HFFc6 (cell line): ENCODE measurements at regions not wholly inside any gene's neighbourhood (a gene's known extent, or its start where the extent isn't known, plus 50 kb on each side); places are given as distances from the start of the nearest gene placed in this dataset.
A peak's percentile ranks its signal among the peaks of the same experiment; 100 is the strongest.
"Not testable (repeated sequence)": the region's sequence is repeated elsewhere in the genome, so short reads cannot be mapped to it uniquely, and the experiment has no call there.

Experiments used
- DNase-seq: peaks from one replicate; pipeline ENCODE4 v3.0.0-alpha.2; 2018
- H3K27ac Mint-ChIP-seq: 2 replicates; pipeline ENCODE4 v1.8.0; 2020; ENCODE audit warnings: mild to moderate bottlenecking, mixed read lengths
- H3K27me3 Mint-ChIP-seq: 2 replicates; pipeline ENCODE4 v1.8.0; 2021; ENCODE audit warnings: mild to moderate bottlenecking, moderate library complexity, mixed read lengths; ENCODE audit not compliant: insufficient read depth
- H3K36me3 Mint-ChIP-seq: 2 replicates; pipeline ENCODE4 v1.8.0; 2021; ENCODE audit warnings: low read depth, mixed read lengths
- H3K4me1 Mint-ChIP-seq: 2 replicates; pipeline ENCODE4 v1.8.0; 2020; ENCODE audit warnings: low read depth, mixed read lengths
- H3K4me3 Mint-ChIP-seq: 2 replicates; pipeline ENCODE4 v1.8.0; 2020; ENCODE audit warnings: mild to moderate bottlenecking, moderate library complexity, mixed read lengths
- H3K9me3 Mint-ChIP-seq: 2 replicates; pipeline ENCODE4 v1.8.0; 2020; ENCODE audit warnings: mild to moderate bottlenecking, mixed read lengths
- TF ChIP-seq, protein P1 (sequence below): fragments of 200-600 bp; sonication (generic); IDR thresholded peaks from 2 replicates; pipeline ENCODE4 v1.5.0; 2021; ENCODE audit warnings: antibody characterized with exemption, mild to moderate bottlenecking

DNA sequence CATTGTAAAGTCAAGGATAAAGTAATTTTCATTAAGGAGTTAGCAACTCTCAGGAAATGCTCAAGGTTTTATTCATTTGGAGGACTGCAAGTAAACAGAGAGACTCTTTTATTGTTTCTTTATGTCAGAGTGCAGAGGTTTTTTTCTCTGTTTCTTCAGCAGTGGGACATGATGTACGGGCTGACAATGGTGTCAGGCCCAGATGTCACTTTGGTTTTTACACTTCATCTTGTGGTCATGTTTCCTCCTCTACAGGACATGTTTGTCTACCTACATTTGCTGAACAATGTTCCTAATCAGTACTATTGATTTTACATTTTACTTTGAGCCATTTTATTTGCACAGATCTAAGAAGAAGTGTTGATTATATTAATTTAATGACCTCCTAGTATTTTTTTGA is 72.8 kb upstream of the PARP8 start:
- no peak overlapping the region for H3K4me3 Mint-ChIP-seq
- no peak for DNase-seq
- TF ChIP-seq, protein P1, sequence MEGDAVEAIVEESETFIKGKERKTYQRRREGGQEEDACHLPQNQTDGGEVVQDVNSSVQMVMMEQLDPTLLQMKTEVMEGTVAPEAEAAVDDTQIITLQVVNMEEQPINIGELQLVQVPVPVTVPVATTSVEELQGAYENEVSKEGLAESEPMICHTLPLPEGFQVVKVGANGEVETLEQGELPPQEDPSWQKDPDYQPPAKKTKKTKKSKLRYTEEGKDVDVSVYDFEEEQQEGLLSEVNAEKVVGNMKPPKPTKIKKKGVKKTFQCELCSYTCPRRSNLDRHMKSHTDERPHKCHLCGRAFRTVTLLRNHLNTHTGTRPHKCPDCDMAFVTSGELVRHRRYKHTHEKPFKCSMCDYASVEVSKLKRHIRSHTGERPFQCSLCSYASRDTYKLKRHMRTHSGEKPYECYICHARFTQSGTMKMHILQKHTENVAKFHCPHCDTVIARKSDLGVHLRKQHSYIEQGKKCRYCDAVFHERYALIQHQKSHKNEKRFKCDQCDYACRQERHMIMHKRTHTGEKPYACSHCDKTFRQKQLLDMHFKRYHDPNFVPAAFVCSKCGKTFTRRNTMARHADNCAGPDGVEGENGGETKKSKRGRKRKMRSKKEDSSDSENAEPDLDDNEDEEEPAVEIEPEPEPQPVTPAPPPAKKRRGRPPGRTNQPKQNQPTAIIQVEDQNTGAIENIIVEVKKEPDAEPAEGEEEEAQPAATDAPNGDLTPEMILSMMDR = no peak
- H3K4me1 Mint-ChIP-seq = peaks cover 54% of the 10 kb centered on the region
- H3K27ac Mint-ChIP-seq = 0 out of 2 replicates have a peak overlapping the region, but pooled peaks have one; percentile 16
- peaks cover 3% of the 10 kb centered on the region; the same call in 1 of the 2 replicates for H3K9me3 Mint-ChIP-seq
- H3K36me3 Mint-ChIP-seq = no peaks in the 10 kb centered on the region
- peaks cover 2% of the 10 kb centered on the region for H3K27me3 Mint-ChIP-seq

DNA sequence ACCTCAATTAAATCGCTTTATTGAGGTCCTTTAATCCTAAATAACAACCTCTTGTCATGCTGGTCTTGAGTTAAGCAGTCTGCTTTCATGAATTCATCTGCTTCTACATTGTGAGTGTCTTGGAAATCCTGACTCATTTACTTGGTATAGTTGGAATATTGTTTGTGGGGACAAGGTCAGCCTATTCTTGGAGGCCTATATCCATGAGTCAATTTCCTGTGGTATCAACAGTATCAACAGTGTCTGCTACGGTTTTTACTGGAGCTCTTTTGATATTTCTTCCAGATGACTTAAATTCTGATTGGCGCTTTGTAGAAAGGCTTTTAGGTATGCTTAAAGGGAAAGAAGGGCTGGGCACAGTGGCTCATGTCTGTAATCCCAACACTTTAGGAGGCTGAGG is 71.2 kb upstream of the PARP8 start:
- H3K4me3 Mint-ChIP-seq = peak overlapping the region; percentile 2; the same call in 1 of the 2 replicates
- no peaks in the 10 kb centered on the region for H3K36me3 Mint-ChIP-seq
- peaks cover 3% of the 10 kb centered on the region; the same call in 1 of the 2 replicates for H3K9me3 Mint-ChIP-seq
- peaks cover 2% of the 10 kb centered on the region for H3K27me3 Mint-ChIP-seq
- peak; percentile 94 for DNase-seq
- peaks cover 46% of the 10 kb centered on the region for H3K4me1 Mint-ChIP-seq
- TF ChIP-seq, protein P1 = no peak
- H3K27ac Mint-ChIP-seq = peak overlapping the region; percentile 34

DNA sequence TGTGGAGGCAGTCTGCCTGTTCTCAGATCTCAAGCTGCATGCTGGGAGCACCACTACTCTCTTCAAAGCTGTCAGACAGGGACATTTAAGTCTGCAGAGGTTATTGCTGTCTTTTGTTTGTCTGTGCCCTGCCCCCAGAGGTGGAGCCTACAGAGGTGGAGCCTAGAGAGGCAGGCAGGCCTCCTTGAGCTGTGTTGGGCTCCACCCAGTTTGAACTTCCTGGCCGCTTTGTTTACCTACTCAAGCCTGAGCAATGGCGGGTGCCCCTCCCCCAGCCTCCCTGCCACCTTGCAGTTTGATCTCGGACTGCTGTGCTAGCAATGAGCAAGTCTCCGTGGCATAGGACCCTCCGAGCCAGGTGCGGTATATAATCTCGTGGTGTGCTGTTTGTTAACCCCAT is 64.9 kb upstream of the PARP8 start:
- not testable (repeated sequence) for H3K4me3 Mint-ChIP-seq, H3K36me3 Mint-ChIP-seq, H3K4me1 Mint-ChIP-seq, DNase-seq, H3K9me3 Mint-ChIP-seq, H3K27me3 Mint-ChIP-seq, H3K27ac Mint-ChIP-seq

DNA sequence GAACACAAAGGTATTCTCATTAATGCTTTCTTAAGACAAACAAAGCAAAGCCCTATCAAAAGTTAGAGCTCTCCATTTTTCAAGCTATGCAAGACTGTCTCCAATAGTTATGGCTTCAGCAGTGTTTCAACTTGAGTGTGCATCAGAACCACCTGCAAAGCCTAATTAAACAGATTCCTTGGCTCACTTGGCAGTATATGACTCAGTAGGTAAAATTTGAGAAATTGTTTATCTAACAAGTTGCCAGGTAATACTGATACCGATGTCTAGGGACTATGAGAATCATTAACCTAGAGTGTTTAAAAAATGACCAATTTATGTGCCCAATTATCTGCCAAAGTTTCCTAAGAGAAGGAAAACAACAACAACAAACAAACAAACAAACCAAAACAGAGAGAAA is 60.3 kb upstream of the PARP8 start:
- H3K27ac Mint-ChIP-seq = no peak overlapping the region
- no peak overlapping the region for H3K4me3 Mint-ChIP-seq
- H3K27me3 Mint-ChIP-seq = no peaks in the 10 kb centered on the region; the same call in 1 of the 2 replicates
- H3K36me3 Mint-ChIP-seq = peaks cover 6% of the 10 kb centered on the region; the same call in 1 of the 2 replicates
- 0 out of 2 replicates have a peak, but pooled peaks cover 3% of the 10 kb centered on the region for H3K9me3 Mint-ChIP-seq
- TF ChIP-seq, protein P1 = no peak
- H3K4me1 Mint-ChIP-seq = no peaks in the 10 kb centered on the region
- no peak for DNase-seq

DNA sequence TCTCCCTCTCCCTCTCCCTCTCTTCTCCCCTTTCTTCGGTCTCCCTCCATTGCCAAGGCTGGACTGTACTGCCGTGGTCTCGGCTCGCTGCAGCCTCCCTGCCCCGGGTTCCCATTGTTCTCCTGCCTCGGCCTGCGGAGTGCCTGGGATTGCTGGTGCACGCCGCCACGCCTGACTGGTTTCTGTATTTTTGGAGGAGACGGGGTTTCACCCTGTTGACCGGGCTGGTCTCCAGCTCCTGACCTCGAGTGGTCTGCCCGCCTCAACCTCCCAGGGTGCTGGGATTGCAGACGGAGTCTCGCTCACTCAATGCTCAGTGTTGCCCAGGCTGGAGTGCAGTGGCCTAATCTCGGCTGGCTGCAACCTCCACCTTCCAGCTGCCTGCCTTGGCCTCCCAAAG is 59.0 kb upstream of the PARP8 start:
- not testable (repeated sequence) for H3K36me3 Mint-ChIP-seq, H3K27ac Mint-ChIP-seq, H3K4me3 Mint-ChIP-seq, DNase-seq, H3K4me1 Mint-ChIP-seq, H3K27me3 Mint-ChIP-seq, H3K9me3 Mint-ChIP-seq

DNA sequence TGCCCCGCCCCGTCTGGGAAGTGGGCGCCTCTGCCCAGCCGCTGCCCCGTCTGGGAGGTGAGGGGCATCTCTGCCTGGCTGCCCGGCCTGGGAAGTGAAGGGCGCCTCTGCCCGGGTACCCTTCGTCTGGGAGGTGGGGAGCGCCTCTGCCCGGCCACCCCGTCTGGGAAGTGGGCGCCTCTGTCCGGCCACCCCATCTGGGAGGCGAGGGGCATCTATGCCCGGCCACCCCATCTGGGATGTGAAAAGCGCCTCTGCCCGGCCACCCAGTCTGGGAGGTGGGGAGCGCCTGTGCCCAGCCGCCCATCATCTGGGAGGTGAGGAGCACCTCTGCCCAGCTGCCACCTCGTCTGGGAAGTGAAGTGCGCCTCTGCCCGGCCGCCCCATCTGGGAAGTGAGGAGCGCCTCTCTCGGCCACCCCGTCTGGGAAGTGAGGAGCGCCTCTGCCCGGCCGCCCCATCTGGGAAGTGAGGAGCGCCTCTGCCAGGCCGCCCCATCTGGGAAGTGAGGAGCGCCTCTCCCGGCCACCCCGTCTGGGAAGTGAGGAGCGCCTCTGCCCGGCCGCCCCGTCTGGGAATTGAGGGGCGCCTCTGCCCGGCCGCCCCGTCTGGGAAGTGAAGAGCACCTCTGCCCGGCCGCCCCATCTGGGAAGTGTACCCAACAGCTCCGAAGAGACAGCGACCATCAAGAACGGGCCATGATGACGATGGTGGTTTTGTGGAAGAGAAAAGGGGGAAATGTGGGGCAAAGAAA is 58.3 kb upstream of the PARP8 start:
- not testable (repeated sequence) for H3K27ac Mint-ChIP-seq, H3K27me3 Mint-ChIP-seq, H3K9me3 Mint-ChIP-seq, H3K4me1 Mint-ChIP-seq, H3K36me3 Mint-ChIP-seq, DNase-seq, H3K4me3 Mint-ChIP-seq

DNA sequence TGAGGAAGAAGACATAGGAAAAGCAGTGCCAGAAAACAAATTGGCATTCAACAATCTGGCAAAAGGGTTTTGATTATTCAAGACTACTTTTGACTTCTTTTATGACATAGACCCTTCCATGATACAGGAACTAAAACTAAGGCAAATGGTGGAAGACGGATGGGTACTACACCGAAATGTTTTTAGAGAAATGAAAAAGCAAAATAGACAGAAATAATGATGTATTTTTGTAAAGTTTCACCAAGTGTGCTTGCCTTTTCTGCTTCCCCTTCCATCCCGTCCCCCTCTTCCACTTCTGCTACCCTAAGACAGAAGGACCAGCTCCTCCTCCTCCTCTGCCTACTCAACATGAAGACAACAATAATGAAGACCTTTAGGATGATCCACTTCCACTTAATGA is 53.4 kb upstream of the PARP8 start:
- not testable (repeated sequence) for H3K4me3 Mint-ChIP-seq, DNase-seq, H3K36me3 Mint-ChIP-seq, H3K27me3 Mint-ChIP-seq, H3K4me1 Mint-ChIP-seq, H3K9me3 Mint-ChIP-seq, H3K27ac Mint-ChIP-seq
